Fibroblast of the aortic adventitia (primary cell): ENCODE measurements at regions not wholly inside any gene's neighbourhood (a gene's known extent, or its start where the extent isn't known, plus 50 kb on each side); places are given as distances from the start of the nearest gene placed in this dataset.

ENCODE experiments used
- DNase-seq: peaks from one replicate; pipeline ENCODE4 v3.0.0-alpha.2; 2010; ENCODE audit warnings: low read depth
- H3K4me3 ChIP-seq: 2 replicates; pipeline ENCODE4 v1.5.1; 2011; ENCODE audit warnings: low read depth, mild to moderate bottlenecking, control low read depth, low read length, moderate library complexity
- TF ChIP-seq, protein P1 (sequence below): IDR thresholded peaks from 2 replicates; pipeline ENCODE4 v1.5.1; 2011; ENCODE audit warnings: mild to moderate bottlenecking, low read length, control low read depth, inconsistent platforms; ENCODE audit not compliant: insufficient read depth

DNA sequence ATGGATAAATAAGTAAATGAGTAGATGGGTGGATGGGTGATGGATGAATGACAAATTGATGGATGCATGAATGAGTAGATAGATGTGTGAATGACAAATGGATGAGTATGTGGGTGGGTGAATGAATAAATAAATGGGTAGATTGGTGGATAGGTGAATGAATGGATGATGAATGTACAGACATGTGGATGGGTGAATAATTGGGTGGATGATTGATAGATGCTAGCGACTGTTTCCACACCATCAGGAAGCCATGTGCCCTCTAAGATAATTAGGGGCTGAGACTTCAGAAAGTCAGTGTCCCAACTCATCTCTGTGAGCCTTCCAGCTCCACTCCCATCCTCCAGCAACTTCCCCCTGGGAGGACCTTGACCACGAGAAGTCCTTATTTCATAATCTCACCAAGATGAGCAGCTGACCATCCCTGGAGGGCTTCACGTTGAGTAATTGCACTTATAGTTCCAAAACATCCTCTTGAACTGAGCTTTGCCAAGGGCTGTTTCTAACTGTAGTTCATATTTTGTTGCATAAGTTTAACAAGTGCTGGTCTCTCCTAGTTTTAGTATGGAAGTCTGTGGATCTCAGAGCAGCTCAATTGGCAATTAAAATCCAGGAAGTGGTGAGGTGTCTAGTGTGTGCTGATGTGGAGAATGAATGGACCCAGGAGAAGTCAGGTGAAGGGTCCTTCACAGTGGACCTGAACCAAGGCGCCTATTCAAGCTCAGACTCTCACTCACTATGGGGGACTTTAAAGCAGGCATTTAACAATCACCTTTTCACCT, 295.7 kb downstream of the ADGRD1 start:
- TF ChIP-seq, protein P1, sequence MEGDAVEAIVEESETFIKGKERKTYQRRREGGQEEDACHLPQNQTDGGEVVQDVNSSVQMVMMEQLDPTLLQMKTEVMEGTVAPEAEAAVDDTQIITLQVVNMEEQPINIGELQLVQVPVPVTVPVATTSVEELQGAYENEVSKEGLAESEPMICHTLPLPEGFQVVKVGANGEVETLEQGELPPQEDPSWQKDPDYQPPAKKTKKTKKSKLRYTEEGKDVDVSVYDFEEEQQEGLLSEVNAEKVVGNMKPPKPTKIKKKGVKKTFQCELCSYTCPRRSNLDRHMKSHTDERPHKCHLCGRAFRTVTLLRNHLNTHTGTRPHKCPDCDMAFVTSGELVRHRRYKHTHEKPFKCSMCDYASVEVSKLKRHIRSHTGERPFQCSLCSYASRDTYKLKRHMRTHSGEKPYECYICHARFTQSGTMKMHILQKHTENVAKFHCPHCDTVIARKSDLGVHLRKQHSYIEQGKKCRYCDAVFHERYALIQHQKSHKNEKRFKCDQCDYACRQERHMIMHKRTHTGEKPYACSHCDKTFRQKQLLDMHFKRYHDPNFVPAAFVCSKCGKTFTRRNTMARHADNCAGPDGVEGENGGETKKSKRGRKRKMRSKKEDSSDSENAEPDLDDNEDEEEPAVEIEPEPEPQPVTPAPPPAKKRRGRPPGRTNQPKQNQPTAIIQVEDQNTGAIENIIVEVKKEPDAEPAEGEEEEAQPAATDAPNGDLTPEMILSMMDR = no peak
- no peak for DNase-seq
- H3K4me3 ChIP-seq = no peak overlapping the region

DNA sequence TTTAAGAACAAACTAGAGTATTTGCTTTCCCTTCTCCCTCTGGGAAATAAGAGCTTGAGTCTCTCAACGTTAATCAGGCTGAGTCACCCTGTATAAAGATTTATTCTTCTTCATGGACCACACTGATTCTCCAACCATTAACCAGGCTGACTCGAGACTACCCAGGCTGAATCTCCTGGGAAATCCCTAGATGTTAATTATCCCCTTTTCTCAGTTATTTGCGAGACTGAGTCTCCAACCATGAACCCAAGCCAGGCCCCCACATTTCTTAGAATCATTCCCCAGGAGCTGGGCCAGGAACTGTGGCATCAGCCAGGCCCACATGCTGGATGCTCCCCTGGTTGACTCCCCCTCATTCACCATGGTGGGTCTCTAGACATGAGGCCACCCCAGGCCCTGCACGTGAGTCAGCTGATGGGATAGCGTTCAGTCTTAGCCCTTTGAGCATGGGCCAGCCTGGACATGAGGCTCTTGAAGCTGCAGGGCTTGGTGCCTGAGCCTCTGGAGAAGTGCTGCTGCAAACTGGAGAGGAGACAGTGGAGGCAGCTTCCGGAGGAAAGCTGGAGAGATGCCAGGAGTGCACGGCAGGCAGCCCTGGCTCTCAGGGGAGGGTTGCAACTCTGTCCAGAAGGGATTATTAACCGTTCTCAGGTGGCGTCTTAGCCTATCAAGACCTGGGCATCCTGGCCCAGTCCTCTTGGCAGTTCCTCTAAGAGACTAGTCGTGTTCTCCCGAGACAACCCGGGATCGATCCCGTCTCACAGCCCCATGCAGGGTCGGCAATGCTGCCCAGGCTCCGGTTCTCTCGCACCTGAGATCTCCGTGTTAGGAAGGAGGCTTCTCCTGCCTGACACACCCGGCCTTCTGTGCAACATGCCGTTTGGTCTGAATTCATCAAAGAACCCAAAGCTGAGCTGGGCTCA, 296.6 kb downstream of the ADGRD1 start:
- TF ChIP-seq, protein P1 = no peak
- H3K4me3 ChIP-seq = no peak overlapping the region
- no peak for DNase-seq

DNA sequence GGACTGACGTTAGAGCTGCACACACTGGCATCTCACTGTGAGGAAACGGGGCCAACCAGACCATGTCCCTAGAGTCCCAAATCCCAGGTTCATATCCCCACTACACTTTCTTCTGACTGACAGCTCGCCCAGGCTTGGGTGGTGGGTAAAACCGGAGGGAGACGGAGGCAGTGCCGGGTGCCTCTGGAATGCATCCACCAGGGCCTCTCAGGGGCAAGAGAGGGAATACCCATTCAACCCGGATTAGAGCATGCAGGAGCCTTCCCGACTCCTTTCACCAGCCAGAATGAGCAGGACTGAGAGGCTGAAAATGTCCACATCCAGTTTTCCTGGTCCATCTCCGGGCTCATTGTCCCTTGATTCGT, 297.2 kb downstream of the ADGRD1 start:
- H3K4me3 ChIP-seq = no peak overlapping the region
- TF ChIP-seq, protein P1 = no peak
- no peak for DNase-seq

DNA sequence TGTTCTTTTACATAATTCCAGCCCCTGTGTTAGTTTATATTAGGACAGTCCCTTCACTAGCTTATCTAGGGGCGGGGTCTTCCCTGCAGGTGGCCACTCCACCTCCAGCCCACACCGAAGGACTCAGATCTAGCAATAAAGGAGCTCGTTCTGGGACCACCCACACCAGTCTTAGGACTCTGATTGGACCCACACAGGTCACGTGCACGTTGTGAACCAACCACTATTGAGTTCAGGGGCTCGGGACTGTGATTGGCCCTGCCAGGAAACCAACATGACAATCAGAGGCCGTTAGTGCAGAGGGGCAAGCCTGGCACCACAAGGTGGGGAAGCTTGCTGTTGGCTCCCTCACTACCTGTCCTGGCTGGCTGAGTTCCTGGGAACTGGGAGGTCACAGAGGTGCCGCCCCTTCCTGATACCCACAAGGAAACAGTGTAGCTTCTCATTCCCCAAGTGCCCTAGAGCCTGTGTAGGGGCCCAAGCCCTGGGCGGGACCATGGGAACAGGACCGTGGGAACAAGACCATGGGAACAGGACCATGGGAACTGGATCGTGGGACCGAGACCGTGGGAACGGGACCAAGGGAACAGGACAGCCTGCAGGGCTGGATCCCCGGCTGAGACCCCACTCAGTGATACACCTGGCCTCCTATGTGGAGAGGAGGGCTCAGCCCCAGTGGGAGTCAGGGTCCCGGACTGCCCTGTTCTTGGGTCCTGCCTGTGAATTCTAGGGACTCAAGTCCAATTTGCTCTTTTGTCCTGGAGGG, 297.8 kb downstream of the ADGRD1 start:
- TF ChIP-seq, protein P1 = no peak
- DNase-seq = no peak

DNA sequence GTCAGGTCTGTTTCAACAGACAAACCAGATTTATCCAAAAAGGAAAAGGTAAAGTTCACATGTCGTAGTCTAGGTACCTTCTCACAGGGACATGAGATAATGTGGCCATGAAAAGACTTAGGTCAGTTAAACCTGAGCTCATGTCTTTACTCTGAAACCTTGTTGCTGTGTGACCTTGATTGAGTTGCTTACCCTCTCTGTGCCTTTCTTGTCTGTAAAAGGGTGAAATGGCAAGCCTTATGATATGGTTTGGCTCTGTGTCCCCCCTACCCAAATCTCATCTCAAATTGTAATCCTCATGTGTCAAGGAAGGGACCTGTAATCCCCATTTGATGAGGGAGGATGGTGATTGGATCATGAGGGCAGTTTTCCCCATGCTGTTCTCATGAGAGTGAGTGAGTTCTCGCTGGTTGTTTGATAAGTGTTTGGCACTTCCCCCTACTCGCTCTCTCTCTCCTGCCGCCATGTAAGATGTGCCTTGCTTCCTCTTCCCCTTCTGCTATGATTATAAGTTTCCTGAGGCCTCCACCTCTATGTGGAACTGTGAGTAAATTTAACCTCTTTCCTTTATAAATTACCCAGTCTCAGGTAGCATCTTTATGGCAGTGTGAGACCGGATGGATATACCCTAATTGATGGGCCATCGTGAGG, 299.8 kb downstream of the ADGRD1 start:
- DNase-seq = no peak
- TF ChIP-seq, protein P1 = no peak
- no peak overlapping the region for H3K4me3 ChIP-seq

More for the DNA sequence above, 297.8 kb downstream of the ADGRD1 start:
- H3K4me3 ChIP-seq = no peak overlapping the region

DNA sequence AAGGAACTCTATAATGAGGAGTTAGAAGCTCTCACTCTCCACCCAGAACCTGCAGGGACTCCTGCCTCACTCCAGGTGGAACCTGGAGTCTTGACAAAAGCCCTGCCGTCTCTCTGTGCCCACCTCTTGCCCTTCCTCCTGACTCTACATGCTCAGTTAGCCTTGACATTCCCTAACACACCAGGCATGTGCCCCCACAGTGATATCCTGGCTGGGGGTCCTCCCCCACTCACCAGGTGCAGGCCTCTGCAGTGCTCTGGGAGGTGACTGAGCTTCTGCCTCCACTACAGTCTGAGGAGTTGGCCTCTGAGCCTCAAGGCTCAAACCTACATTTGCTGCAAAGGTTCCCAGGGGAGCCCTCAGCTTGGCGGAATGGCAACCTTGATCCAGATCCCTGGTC, 300.7 kb downstream of the ADGRD1 start:
- H3K4me3 ChIP-seq = no peak overlapping the region
- DNase-seq = no peak
- TF ChIP-seq, protein P1 = no peak
